ENCODE measurements at regions not wholly inside any gene's neighbourhood (a gene's known extent, or its start where the extent isn't known, plus 50 kb on each side); places are given as distances from the start of the nearest gene placed in this dataset.
A peak's percentile ranks its signal among the peaks of the same experiment; 100 is the strongest.

DNA sequence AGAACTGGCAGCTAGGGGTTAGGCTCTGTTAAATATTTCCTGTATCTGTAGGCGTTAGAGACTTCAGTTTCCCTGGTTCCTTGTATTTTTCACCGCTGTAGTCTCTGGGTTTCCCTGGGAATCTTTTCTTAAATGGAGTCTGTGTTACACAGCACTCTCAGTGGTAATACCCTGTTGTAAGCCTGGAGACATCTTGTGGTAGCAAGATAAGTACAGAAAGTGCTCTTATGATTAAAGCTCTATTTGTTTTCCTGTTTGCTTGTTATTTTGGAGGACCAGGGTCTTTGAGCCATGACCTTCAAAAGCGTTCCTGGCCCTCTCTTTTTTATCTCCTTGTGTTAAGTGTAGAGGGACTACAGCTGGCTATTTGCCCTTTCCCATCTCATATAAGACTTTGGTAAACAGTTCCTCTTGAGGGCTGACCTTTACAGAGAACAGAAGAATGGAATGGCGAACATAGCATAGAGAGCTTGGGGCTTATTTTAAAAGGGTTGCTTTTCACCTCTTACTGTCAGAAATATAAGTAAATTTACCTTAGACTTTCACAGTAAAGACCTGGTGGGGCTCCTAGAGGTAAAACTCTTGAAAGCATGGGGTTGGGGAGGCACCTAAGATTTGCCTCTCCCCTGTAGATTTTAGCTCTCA is 782.5 kb downstream of the FAT4 start:
- Mint-ChIP-seq H3K9me3 (no peaks in the 10 kb centered on the region), H3K27ac (no peak overlapping the region), H3K4me1 (no peaks in the 10 kb centered on the region), H3K4me3 (no peak overlapping the region), H3K27me3 (ENCODE audit: low read depth) (no peaks in the 10 kb centered on the region), H3K36me3 (ENCODE audit: low read depth) (no peaks in the 10 kb centered on the region)
- TF ChIP-seq, protein P1, sequence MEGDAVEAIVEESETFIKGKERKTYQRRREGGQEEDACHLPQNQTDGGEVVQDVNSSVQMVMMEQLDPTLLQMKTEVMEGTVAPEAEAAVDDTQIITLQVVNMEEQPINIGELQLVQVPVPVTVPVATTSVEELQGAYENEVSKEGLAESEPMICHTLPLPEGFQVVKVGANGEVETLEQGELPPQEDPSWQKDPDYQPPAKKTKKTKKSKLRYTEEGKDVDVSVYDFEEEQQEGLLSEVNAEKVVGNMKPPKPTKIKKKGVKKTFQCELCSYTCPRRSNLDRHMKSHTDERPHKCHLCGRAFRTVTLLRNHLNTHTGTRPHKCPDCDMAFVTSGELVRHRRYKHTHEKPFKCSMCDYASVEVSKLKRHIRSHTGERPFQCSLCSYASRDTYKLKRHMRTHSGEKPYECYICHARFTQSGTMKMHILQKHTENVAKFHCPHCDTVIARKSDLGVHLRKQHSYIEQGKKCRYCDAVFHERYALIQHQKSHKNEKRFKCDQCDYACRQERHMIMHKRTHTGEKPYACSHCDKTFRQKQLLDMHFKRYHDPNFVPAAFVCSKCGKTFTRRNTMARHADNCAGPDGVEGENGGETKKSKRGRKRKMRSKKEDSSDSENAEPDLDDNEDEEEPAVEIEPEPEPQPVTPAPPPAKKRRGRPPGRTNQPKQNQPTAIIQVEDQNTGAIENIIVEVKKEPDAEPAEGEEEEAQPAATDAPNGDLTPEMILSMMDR (IDR thresholded peaks at IDR 0.05; ENCODE audit: unreplicated experiment in 3 of 3) = no peak

DNA sequence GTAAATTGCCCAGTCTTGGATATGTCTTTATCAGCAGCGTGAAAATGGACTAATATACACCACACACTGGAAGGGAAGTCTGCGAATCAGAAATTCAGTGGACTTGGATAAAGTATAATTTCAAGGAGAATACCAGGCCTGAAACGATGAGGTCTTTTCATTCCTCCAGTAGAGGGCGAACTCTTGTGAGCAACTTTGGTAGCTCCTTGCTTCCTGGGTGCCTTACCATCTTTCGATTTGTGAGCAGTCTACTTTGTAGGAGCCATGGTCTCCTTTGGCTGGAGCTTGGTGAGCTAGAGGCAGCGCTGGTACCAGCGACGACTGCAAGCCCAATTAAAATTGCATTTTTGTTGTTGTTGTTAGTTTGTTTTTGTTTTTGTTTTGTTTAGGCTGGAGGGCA is 791.9 kb downstream of the FAT4 start:
- Mint-ChIP-seq H3K27me3 (ENCODE audit: low read depth) (no peaks in the 10 kb centered on the region), H3K9me3 (peaks cover 7% of the 10 kb centered on the region), H3K4me3 (no peak overlapping the region), H3K4me1 (no peaks in the 10 kb centered on the region), H3K27ac (no peak overlapping the region), H3K36me3 (ENCODE audit: low read depth) (no peaks in the 10 kb centered on the region)
- TF ChIP-seq, protein P1 (IDR thresholded peaks at IDR 0.05; ENCODE audit: unreplicated experiment in 3 of 3) = no peak

DNA sequence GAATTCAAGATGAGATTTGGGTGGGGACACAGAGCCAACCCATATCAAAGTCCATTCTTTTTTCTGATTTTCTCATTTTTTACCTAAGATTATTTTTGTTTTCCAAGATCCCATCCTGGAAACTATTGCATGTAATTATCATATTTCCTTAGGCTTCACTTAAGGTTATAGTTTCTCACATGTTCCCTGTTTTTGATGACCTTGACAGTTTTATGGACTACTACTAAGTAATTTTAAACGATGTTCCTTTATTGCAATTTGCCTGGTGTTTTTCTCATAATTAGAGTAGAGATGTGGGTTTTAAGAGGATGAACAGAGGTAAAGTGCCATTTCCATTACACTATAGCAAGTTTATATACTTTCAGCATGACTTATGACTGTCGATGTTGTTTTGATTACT is 795.1 kb downstream of the FAT4 start:
- no peaks in the 10 kb centered on the region for H3K4me1 Mint-ChIP-seq
- no peaks in the 10 kb centered on the region for H3K27me3 Mint-ChIP-seq (ENCODE audit: low read depth)
- H3K36me3 Mint-ChIP-seq (ENCODE audit: low read depth) = no peaks in the 10 kb centered on the region
- peaks cover 19% of the 10 kb centered on the region for H3K9me3 Mint-ChIP-seq
- no peak overlapping the region for H3K27ac Mint-ChIP-seq
- no peak overlapping the region for H3K4me3 Mint-ChIP-seq
- TF ChIP-seq, protein P1 (IDR thresholded peaks at IDR 0.05; ENCODE audit: unreplicated experiment in 3 of 3) = no peak

DNA sequence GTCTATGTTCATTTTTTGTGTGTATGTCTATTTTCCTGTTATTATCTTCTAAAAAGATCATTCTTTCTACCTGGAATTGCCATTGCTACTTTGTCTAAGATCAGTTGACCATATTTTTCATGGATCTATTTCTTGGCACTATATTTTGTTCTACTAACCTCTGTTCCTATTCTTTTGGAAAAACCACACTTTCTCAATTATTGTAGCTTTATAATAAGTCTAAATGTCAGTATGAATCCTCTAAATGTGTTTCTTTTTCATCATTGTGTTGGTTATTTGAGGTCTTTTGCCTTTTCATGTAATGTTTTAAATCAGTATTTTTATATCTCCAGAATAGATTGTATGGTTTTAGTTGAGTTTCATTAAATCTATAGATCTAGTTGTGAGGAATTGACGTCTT is 798.3 kb downstream of the FAT4 start:
- H3K27ac Mint-ChIP-seq = no peak overlapping the region
- H3K4me1 Mint-ChIP-seq = no peaks in the 10 kb centered on the region
- TF ChIP-seq, protein P1 (IDR thresholded peaks at IDR 0.05; ENCODE audit: unreplicated experiment in 3 of 3) = no peak
- no peaks in the 10 kb centered on the region for H3K36me3 Mint-ChIP-seq (ENCODE audit: low read depth)
- H3K4me3 Mint-ChIP-seq = no peak overlapping the region
- no peaks in the 10 kb centered on the region for H3K27me3 Mint-ChIP-seq (ENCODE audit: low read depth)
- H3K9me3 Mint-ChIP-seq = peaks cover 34% of the 10 kb centered on the region

DNA sequence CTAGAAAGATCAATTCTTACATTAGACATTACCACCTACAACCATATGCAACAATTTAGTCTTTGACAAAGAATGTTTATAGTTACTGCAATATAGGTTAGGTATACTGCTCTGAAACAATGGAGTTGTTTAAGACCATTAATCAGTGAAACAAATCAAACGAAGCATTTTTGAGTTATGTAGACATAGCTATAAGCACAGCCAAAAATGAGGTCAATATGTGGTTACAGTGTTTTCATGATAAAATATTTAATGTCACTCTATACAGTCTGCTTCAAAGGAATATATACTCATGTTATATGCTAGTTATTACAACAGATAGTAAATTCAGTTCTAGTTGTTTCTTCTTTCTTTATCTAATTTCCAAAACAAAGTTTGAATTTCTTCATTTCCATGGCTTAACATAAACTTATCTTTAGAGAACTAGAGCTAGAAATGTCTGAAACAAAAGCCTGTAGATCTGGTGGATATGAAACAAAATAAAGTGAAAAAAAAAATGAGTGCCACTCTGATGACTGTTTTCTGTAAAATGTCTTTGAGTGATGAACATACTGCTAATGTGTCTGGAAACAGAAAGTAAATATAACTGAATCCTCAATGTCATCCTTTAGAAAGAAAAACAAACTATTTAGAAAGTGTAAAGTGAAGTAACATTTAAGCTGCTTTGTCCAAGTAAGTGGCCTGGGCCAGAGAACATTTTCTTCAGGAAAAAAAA is 809.0 kb downstream of the FAT4 start:
- no peaks in the 10 kb centered on the region for H3K27me3 Mint-ChIP-seq (ENCODE audit: low read depth)
- no peak overlapping the region for H3K4me3 Mint-ChIP-seq
- H3K4me1 Mint-ChIP-seq = peaks cover 6% of the 10 kb centered on the region
- H3K9me3 Mint-ChIP-seq = no peaks in the 10 kb centered on the region
- H3K27ac Mint-ChIP-seq = peak overlapping the region in 1 of 3 experiments; percentile 16
- no peaks in the 10 kb centered on the region for H3K36me3 Mint-ChIP-seq (ENCODE audit: low read depth)
- TF ChIP-seq, protein P1 (IDR thresholded peaks at IDR 0.05; ENCODE audit: unreplicated experiment in 3 of 3) = no peak

DNA sequence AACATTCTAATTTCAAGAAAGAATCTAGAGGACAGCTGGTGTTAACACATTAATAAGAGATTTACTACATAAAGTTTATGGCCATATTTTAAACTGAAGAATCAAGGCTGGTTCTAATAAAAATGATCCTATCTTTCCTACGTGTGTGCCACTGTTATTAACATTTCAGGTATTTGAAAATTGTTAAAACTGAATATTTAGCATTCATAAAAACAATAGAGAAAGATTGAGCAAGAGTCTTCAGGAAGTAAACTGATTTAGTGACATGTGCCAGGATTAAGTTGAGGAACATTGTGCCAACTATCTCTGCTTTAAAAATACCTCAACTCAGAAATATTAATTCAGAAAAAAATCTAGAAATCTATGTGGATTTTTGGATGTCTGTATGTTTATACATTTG is 810.1 kb downstream of the FAT4 start:
- Mint-ChIP-seq H3K27me3 (ENCODE audit: low read depth) (no peaks in the 10 kb centered on the region), H3K4me1 (peaks cover 6% of the 10 kb centered on the region), H3K4me3 (no peak overlapping the region), H3K27ac (no peak overlapping the region), H3K36me3 (ENCODE audit: low read depth) (no peaks in the 10 kb centered on the region), H3K9me3 (peaks cover 1% of the 10 kb centered on the region)
- TF ChIP-seq, protein P1 (IDR thresholded peaks at IDR 0.05; ENCODE audit: unreplicated experiment in 3 of 3) = no peak

Measured in nephron (organoid).